Neuronal stem cell (in vitro differentiated cells): ENCODE measurements at regions not wholly inside any gene's neighbourhood (a gene's known extent, or its start where the extent isn't known, plus 50 kb on each side); places are given as distances from the start of the nearest gene placed in this dataset.

ENCODE experiments used
- DNase-seq: peaks from one replicate; pipeline ENCODE4 v3.0.0-alpha.2; 2013; ENCODE audit warnings: low spot score
- H2AFZ ChIP-seq: one replicate; pipeline ENCODE4 v1.6.1; 2013; ENCODE audit warnings: mild to moderate bottlenecking, low read length, inconsistent platforms
- H2AK5ac ChIP-seq: 2 replicates; pipeline ENCODE4 v1.6.1; 2013; ENCODE audit warnings: low read depth, mild to moderate bottlenecking, inconsistent platforms, low read length, moderate library complexity, mixed read lengths
- H2BK120ac ChIP-seq: 2 replicates; pipeline ENCODE4 v1.6.1; 2013; ENCODE audit warnings: low read depth, mild to moderate bottlenecking, inconsistent platforms, low read length, moderate library complexity, mixed read lengths
- H2BK12ac ChIP-seq: one replicate; pipeline ENCODE4 v1.6.1; 2013; ENCODE audit warnings: low read length, inconsistent platforms
- H2BK15ac ChIP-seq: 2 replicates; pipeline ENCODE4 v1.6.1; 2013; ENCODE audit warnings: mild to moderate bottlenecking, low read length, inconsistent platforms, mixed read lengths
- H2BK5ac ChIP-seq: one replicate; pipeline ENCODE4 v1.6.1; 2013; ENCODE audit warnings: inconsistent platforms, mild to moderate bottlenecking, low read length, moderate library complexity
- H3K14ac ChIP-seq: one replicate; pipeline ENCODE4 v1.6.1; 2013; ENCODE audit warnings: low read length, inconsistent platforms
- H3K18ac ChIP-seq: 2 replicates; pipeline ENCODE4 v1.6.1; 2013; ENCODE audit warnings: low read length, inconsistent platforms
- H3K23ac ChIP-seq: 2 replicates; pipeline ENCODE4 v1.6.1; 2013; ENCODE audit warnings: low read depth, mild to moderate bottlenecking, mixed read lengths, low read length, inconsistent platforms; ENCODE audit not compliant: poor library complexity
- H3K27ac ChIP-seq: replicated peaks from 3 replicates; pipeline ENCODE4 v1.5.1; 2013; ENCODE audit warnings: low read length, inconsistent platforms
- H3K27me3 ChIP-seq, 3 experiments: 2 replicates each; pipeline ENCODE4 v1.6.1; 2013; ENCODE audit warnings: low read length in 3 of 3, mild to moderate bottlenecking in 2 of 3, inconsistent platforms in 1 of 3, low read depth in 1 of 3, mixed read lengths in 1 of 3, moderate library complexity in 1 of 3; ENCODE audit not compliant: control insufficient read depth in 3 of 3, insufficient read depth in 3 of 3
- H3K36me3 ChIP-seq, 2 donors: replicated peaks in 1 of 2; 2 replicates each; pipeline ENCODE4 v1.6.1; 2013; ENCODE audit warnings: low read length in 2 of 2; ENCODE audit not compliant: control insufficient read depth in 2 of 2, insufficient read depth in 2 of 2
- H3K4ac ChIP-seq: 2 replicates; pipeline ENCODE4 v1.6.1; 2013; ENCODE audit warnings: inconsistent platforms, mild to moderate bottlenecking, low read length, moderate library complexity
- H3K4me1 ChIP-seq, 2 donors: 1 replicate in 1 of 2; 2 replicates in 1 of 2; pipeline ENCODE4 v1.6.1; 2013; ENCODE audit warnings: low read length in 2 of 2, low read depth in 1 of 2; ENCODE audit not compliant: control insufficient read depth in 2 of 2, insufficient read depth in 1 of 2
- H3K4me2 ChIP-seq: one replicate; pipeline ENCODE4 v1.6.1; 2013; ENCODE audit warnings: mild to moderate bottlenecking, low read length, inconsistent platforms; ENCODE audit not compliant: insufficient read depth, poor library complexity, severe bottlenecking
- H3K4me3 ChIP-seq, 2 donors: 2 replicates each; pipeline ENCODE4 v1.5.1; 2013; ENCODE audit warnings: low read length in 2 of 2, mild to moderate bottlenecking in 2 of 2, inconsistent platforms in 1 of 2, moderate library complexity in 1 of 2
- H3K79me1 ChIP-seq: one replicate; pipeline ENCODE4 v1.6.1; 2013; ENCODE audit warnings: low read depth, mild to moderate bottlenecking, inconsistent platforms, low read length, moderate library complexity
- H3K9ac ChIP-seq: one replicate; pipeline ENCODE4 v1.6.1; 2013; ENCODE audit warnings: mild to moderate bottlenecking, low read depth, low read length, inconsistent platforms; ENCODE audit not compliant: poor library complexity
- H3K9me3 ChIP-seq, 2 donors: replicated peaks in 1 of 2; 2 replicates each; pipeline versions ENCODE3 to v1.6.1; 2013; ENCODE audit warnings: low read length in 2 of 2, mild to moderate bottlenecking in 2 of 2, inconsistent platforms in 1 of 2, low read depth in 1 of 2, mixed read lengths in 1 of 2, moderate library complexity in 1 of 2; ENCODE audit not compliant: control insufficient read depth in 2 of 2, insufficient read depth in 1 of 2
- H4K8ac ChIP-seq: one replicate; pipeline ENCODE4 v1.6.1; 2013; ENCODE audit warnings: low read depth, mild to moderate bottlenecking, inconsistent platforms, low read length, moderate library complexity
- H4K91ac ChIP-seq: one replicate; pipeline ENCODE4 v1.6.1; 2013; ENCODE audit warnings: low read length, low read depth, mild to moderate bottlenecking, inconsistent platforms; ENCODE audit not compliant: poor library complexity
- WGBS, 2 donors: extraction: QIAGEN DNeasy Blood & Tissue Kit; methylation state at CpG; one replicate each; pipeline ENCODE4 v1.1.7; 2013; ENCODE audit warnings: missing lambda C conversion rate in 2 of 2, mixed read lengths in 1 of 2; ENCODE audit not compliant: insufficient read length in 2 of 2, insufficient replicate concordance in 1 of 2; ENCODE audit errors: extremely low coverage in 2 of 2; 5-methylcytosine and 5-hydroxymethylcytosine counted together

DNA sequence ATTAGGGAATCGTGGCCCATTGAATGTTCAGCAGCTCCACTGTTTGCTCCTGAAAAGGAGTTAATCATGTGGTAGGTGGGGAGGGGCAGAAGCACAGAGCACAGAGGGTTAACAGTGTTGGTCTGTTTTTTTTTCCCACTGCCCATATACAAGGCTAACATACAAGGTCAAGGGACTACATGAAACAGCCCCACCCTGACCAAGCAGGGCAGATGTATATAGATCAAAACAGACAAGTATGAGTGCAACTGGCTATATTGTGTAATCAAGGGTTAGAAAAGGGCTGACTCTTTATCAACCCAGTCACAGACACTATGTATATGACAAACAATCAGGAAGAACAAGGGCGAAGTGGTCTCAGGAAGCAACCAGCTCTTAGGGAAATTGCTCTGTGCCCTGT, 186.6 kb upstream of the CDH11 start:
- no peak overlapping the region for H3K27ac ChIP-seq
- no peak overlapping the region for H4K8ac ChIP-seq
- no peaks in the 10 kb centered on the region for H3K27me3 ChIP-seq
- H2AFZ ChIP-seq: no peak overlapping the region
- no peak overlapping the region for H2BK5ac ChIP-seq
- H3K4me1 ChIP-seq: peaks cover 0 to 3% of the 10 kb centered on the region in 2 donors
- DNase-seq: no peak
- H3K23ac ChIP-seq: no peak overlapping the region
- H3K9ac ChIP-seq: no peak overlapping the region
- H3K14ac ChIP-seq: no peak overlapping the region
- H2BK12ac ChIP-seq: no peak overlapping the region
- no peaks in the 10 kb centered on the region for H3K9me3 ChIP-seq
- H3K18ac ChIP-seq: no peak overlapping the region
- no peak overlapping the region for H2BK15ac ChIP-seq
- H2AK5ac ChIP-seq: no peak overlapping the region
- no peaks in the 10 kb centered on the region for H3K79me1 ChIP-seq
- H3K36me3 ChIP-seq: no peaks in the 10 kb centered on the region
- H3K4me2 ChIP-seq: no peak overlapping the region
- no CpG with 5 or more reads among the region's 2 CpGs for WGBS, 2 donors
- H3K4ac ChIP-seq: no peak overlapping the region
- no peak overlapping the region for H4K91ac ChIP-seq
- no peak overlapping the region for H3K4me3 ChIP-seq
- H2BK120ac ChIP-seq: no peak overlapping the region

DNA sequence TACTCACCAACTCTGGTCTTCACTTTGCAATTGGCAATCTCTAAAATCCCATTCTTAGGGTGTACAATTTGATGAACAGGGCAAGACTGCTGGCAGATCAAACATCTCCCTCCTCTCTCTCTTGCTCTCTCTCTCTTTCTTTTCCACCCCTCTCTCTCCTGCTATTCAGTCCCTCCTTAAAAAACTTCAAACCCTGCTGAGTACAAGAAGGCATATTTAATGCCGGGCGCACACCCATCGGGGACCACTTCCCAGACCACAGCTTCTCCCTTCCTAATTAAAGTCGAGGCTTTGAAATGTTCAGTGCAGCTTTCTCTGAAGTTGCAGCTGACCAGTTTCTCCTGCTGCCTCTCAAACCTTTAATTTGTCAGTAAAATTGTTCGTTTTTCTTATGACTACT, 185.4 kb upstream of the CDH11 start:
- no peak overlapping the region for H3K4me3 ChIP-seq

DNA sequence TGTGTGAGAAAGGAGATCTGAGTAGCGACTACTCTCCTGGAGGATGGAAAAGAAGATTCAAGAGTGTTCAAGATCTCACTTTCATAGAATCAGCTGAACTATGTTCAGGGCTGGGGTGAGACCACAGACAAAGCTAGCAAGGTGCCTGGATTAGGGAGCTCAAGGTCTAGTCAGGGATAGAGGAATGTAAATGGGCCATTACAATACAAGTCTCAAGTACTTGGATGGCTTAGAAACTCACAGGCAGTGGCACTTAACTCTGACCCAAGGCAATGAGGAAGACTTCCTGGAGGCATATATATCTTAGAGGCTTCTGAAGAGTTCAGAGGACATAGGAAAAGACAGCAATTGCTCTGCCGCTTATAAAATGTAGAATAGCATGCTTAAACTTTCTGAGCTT, 184.9 kb upstream of the CDH11 start:
- no CpG with 5 or more reads among the region's 2 CpGs for WGBS, 2 donors

More for the DNA sequence above, 185.4 kb upstream of the CDH11 start:
- Histone ChIP-seq H4K8ac (no peak overlapping the region), H2BK12ac (no peak overlapping the region), H3K9me3 (no peaks in the 10 kb centered on the region), H2AK5ac (no peak overlapping the region), H3K79me1 (no peaks in the 10 kb centered on the region), H3K14ac (no peak overlapping the region), H3K9ac (no peak overlapping the region), H3K4ac (no peak overlapping the region), H2BK120ac (no peak overlapping the region), H3K27me3 (no peaks in the 10 kb centered on the region), H3K4me1 (peaks cover 0 to 3% of the 10 kb centered on the region in 2 donors), H2AFZ (no peak overlapping the region), H2BK5ac (no peak overlapping the region), H3K4me2 (no peak overlapping the region), H2BK15ac (no peak overlapping the region), H3K36me3 (no peaks in the 10 kb centered on the region), H4K91ac (no peak overlapping the region), H3K23ac (no peak overlapping the region), H3K18ac (no peak overlapping the region), H3K27ac (no peak overlapping the region)
- WGBS, 2 donors: no CpG with 5 or more reads among the region's 5 CpGs
- DNase-seq: no peak

DNA sequence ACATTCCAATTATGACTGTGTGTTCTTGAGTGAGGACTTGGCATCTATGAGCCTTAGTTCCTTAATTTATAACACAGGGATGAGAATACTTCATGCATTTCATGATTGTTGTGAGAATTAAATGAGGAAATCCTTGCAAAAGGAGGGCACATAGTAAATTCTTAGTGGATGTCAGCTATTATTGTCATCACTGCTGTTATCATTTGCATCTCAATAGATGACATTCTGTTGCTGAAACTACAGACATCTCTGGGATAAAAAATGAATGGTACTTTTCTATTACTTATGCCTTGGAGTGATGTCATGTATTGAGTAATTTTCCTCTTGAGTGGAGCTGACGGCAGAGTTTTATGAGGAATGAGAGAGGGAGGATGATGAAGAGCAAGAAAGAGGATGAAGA, 184.4 kb upstream of the CDH11 start:
- Histone ChIP-seq H4K91ac (no peak overlapping the region), H3K4ac (no peak overlapping the region), H3K9ac (no peak overlapping the region), H3K14ac (no peak overlapping the region), H3K79me1 (no peaks in the 10 kb centered on the region), H3K4me3 (no peak overlapping the region), H2BK120ac (no peak overlapping the region), H2BK12ac (no peak overlapping the region), H2BK15ac (no peak overlapping the region), H3K27me3 (no peaks in the 10 kb centered on the region), H2AFZ (no peak overlapping the region), H3K4me2 (no peak overlapping the region), H3K23ac (no peak overlapping the region), H3K36me3 (no peaks in the 10 kb centered on the region), H3K27ac (no peak overlapping the region), H3K9me3 (no peaks in the 10 kb centered on the region), H3K18ac (no peak overlapping the region), H3K4me1 (peaks cover 0 to 3% of the 10 kb centered on the region in 2 donors), H4K8ac (no peak overlapping the region), H2AK5ac (no peak overlapping the region), H2BK5ac (no peak overlapping the region)
- WGBS, 2 donors: no CpG with 5 or more reads among the region's 1 CpG
- DNase-seq: no peak

More for the DNA sequence above, 184.9 kb upstream of the CDH11 start:
- no peak overlapping the region for H2BK15ac ChIP-seq
- no peak overlapping the region for H4K91ac ChIP-seq
- H3K4ac ChIP-seq: no peak overlapping the region
- H3K23ac ChIP-seq: no peak overlapping the region
- H2BK12ac ChIP-seq: no peak overlapping the region
- no peak overlapping the region for H2BK120ac ChIP-seq
- H4K8ac ChIP-seq: no peak overlapping the region
- no peak overlapping the region for H3K27ac ChIP-seq
- no peak overlapping the region for H2AK5ac ChIP-seq
- no peak overlapping the region for H3K9ac ChIP-seq
- H3K79me1 ChIP-seq: no peaks in the 10 kb centered on the region
- H3K27me3 ChIP-seq: no peaks in the 10 kb centered on the region
- H3K4me1 ChIP-seq: peaks cover 0 to 3% of the 10 kb centered on the region in 2 donors
- H3K14ac ChIP-seq: no peak overlapping the region
- no peaks in the 10 kb centered on the region for H3K36me3 ChIP-seq
- H3K9me3 ChIP-seq: no peaks in the 10 kb centered on the region
- no peak overlapping the region for H3K18ac ChIP-seq
- H2BK5ac ChIP-seq: no peak overlapping the region
- H2AFZ ChIP-seq: no peak overlapping the region
- no peak overlapping the region for H3K4me3 ChIP-seq
- H3K4me2 ChIP-seq: no peak overlapping the region
- no peak for DNase-seq
